ENCODE measurements at regions not wholly inside any gene's neighbourhood (a gene's known extent, or its start where the extent isn't known, plus 50 kb on each side); places are given as distances from the start of the nearest gene placed in this dataset.
"Not testable (repeated sequence)": the region's sequence is repeated elsewhere in the genome, so short reads cannot be mapped to it uniquely, and the experiment has no call there.

GRCh38 chr3:161920196-161920595 lies 423.6 kb downstream of the OTOL1 start:
- DNase-seq = no peak

GRCh38 chr3:161925749-161926360 lies 429.2 kb downstream of the OTOL1 start:
- DNase-seq = no peak

- DNase-seq = no peak
Observed at GRCh38 chr3:161927131-161927530, 430.5 kb downstream of the OTOL1 start.

- no peak for DNase-seq
Observed at GRCh38 chr3:161939918-161940620, 443.5 kb downstream of the OTOL1 start.

GRCh38 chr3:161940621-161940965 lies 444.0 kb downstream of the OTOL1 start:
- DNase-seq = no peak

GRCh38 chr3:161941891-161942290 lies 445.3 kb downstream of the OTOL1 start:
- no peak for DNase-seq

GRCh38 chr3:161943801-161944345 lies 447.3 kb downstream of the OTOL1 start:
- DNase-seq = not testable (repeated sequence)

- DNase-seq = no peak
Observed at GRCh38 chr3:161946443-161946960, 449.9 kb downstream of the OTOL1 start.

- DNase-seq = no peak
Observed at GRCh38 chr3:161950318-161950868, 453.8 kb downstream of the OTOL1 start.

- no peak for DNase-seq
Observed at GRCh38 chr3:161957467-161957866, 460.9 kb downstream of the OTOL1 start.

- no peak for DNase-seq
Observed at GRCh38 chr3:161964857-161965256, 468.2 kb downstream of the OTOL1 start.

GRCh38 chr3:161969867-161970266 lies 473.3 kb downstream of the OTOL1 start:
- DNase-seq = no peak

GRCh38 chr3:161975201-161975600 lies 478.6 kb downstream of the OTOL1 start:
- DNase-seq = no peak

GRCh38 chr3:161977063-161977462 lies 480.5 kb downstream of the OTOL1 start:
- DNase-seq = no peak

GRCh38 chr3:161977850-161978249 lies 481.2 kb downstream of the OTOL1 start:
- DNase-seq = no peak

- DNase-seq = no peak
Observed at GRCh38 chr3:161987933-161988332, 491.3 kb downstream of the OTOL1 start.

- no peak for DNase-seq
Observed at GRCh38 chr3:161989012-161989411, 492.4 kb downstream of the OTOL1 start.

GRCh38 chr3:161990036-161990435 lies 493.4 kb downstream of the OTOL1 start:
- DNase-seq = no peak

GRCh38 chr3:161991901-161992540 lies 495.4 kb downstream of the OTOL1 start:
- no peak for DNase-seq

- no peak for DNase-seq
Observed at GRCh38 chr3:161999846-162000245, 503.2 kb downstream of the OTOL1 start.

GRCh38 chr3:162007722-162008121 lies 511.1 kb downstream of the OTOL1 start:
- DNase-seq = no peak

GRCh38 chr3:162012633-162013032 lies 516.0 kb downstream of the OTOL1 start:
- no peak for DNase-seq

GRCh38 chr3:162014284-162014683 lies 517.7 kb downstream of the OTOL1 start:
- DNase-seq = no peak

GRCh38 chr3:162015856-162016255 lies 519.2 kb downstream of the OTOL1 start:
- DNase-seq = no peak

Measured in NCI-H146 (cell line).